ENCODE measurements at regions not wholly inside any gene's neighbourhood (a gene's known extent, or its start where the extent isn't known, plus 50 kb on each side); places are given as distances from the start of the nearest gene placed in this dataset.

- TF ChIP-seq CTCF (conservative IDR thresholded peaks at IDR 0.05; ENCODE audit: low read depth in 2 of 2): peak; percentile 56 to 76
- no peak for TF ChIP-seq POLR2AphosphoS5 (IDR thresholded peaks at IDR 0.05; ENCODE audit: low read depth)
- no peak for TF ChIP-seq CREB1 (CRISPR knock-in tag; IDR thresholded peaks at IDR 0.05; ENCODE audit: low read depth)
- TF ChIP-seq REST (IDR thresholded peaks at IDR 0.05; ENCODE audit: unreplicated experiment): no peak
Measured at GRCh38 chr5:75885849-75886596, 168.8 kb upstream of the POC5 start.
